NCI-H82 (cell line): ENCODE measurements at regions not wholly inside any gene's neighbourhood (a gene's known extent, or its start where the extent isn't known, plus 50 kb on each side); places are given as distances from the start of the nearest gene placed in this dataset.
A peak's percentile ranks its signal among the peaks of the same experiment; 100 is the strongest.

ENCODE experiments used
- DNase-seq: peaks from one replicate; lab custom pipeline; 2025; lab: John Stamatoyannopoulos, UW

DNA sequence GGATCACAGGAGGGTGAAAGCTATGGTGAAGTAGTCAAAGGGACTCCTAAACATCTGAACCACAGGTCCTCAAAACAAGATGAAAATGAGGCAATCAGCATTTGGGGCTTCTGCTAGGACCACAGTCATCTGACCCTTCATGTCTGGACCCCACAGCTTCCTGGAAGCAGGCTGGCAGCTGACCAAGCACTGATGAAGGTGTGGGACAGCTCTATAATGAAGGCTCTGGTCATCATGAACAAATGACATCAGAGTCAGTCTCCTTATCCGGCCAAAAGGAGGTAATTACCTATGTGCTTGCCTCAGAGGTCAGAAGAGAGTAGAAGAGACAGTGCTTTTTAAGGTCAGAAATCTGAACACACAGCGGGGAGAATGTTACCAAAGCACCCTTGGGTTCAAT is 101.2 kb upstream of the GNAO1 start:
- DNase-seq = no peak

DNA sequence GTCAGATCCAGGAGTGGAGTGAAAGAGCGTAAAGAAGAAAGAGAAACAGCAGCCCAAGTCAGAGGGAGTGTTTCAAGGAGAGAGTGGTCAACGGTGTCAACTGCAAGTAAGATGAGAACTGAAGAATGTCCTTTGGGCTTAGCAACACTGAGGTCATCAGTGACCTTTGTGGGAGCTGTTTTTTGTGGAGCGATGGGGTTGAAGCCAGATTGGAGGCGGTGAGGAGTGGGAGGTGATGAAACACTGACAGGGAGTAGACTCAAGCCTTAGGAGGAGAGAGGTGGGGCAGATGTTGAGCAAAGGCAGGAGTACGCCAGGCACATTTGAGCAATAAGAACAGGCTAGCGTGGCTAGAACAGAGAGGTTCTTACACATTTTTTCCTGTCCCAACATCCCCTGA is 103.7 kb upstream of the GNAO1 start:
- DNase-seq = no peak

GRCh38 chr16:56081371-56081770 is 109.9 kb upstream of the GNAO1 start:
- no peak for DNase-seq

DNA sequence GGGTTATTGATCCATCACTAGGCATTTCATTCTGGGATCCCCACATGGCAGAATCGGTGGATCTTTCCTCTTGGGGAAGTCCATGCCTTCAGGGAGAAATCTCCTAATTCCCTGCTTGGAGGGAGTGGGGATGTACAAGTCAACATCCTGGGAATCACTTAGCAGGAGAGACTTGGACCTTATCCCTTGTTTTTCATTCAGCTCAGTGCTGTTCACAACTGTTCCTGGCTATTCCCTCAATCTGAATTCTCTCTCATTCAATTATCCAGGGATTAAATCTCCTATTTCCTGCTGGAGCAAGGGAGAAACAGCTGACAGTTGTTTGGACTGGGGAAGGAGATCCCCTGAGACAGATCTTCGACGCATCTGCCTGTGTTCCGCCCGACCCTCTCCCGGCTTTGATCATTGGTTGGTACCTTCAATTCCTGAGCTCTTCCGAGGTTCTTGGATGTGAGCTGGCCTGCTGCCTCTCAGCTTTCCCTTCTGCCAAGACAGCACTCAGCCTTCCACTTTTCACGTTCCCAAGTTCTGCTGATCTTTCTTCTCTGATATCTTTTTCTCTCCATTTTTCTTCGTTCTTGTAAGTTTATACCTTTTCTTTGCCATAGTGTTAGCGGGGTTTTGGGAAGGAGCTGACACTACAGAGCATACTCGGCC is 115.4 kb upstream of the GNAO1 start:
- peak; percentile 96 for DNase-seq

DNA sequence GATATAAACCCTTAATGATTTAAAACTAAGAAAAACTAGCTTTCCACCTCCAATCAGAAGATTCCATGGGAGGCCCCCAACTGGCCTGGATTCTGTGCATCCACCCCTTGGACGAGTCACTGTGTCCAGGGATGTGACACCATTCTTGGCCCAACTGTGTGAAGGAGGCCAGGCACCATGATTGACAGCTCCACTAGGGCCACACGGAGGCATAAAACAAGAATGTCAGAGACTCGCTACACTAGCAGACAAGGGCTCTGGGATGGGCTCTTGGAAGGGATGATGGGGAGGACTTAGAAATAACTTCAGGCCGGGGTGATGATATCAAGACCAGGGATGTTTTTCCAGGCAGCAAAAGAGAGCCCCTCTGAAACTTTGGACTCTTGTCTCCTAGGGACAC is 117.8 kb upstream of the GNAO1 start:
- no peak for DNase-seq

GRCh38 chr16:56072096-56072495 is 119.2 kb upstream of the GNAO1 start:
- no peak for DNase-seq

- DNase-seq = no peak
Observed at GRCh38 chr16:56068816-56069215, 122.5 kb upstream of the GNAO1 start.

- no peak for DNase-seq
Observed at GRCh38 chr16:56068314-56068713, 123.0 kb upstream of the GNAO1 start.

DNA sequence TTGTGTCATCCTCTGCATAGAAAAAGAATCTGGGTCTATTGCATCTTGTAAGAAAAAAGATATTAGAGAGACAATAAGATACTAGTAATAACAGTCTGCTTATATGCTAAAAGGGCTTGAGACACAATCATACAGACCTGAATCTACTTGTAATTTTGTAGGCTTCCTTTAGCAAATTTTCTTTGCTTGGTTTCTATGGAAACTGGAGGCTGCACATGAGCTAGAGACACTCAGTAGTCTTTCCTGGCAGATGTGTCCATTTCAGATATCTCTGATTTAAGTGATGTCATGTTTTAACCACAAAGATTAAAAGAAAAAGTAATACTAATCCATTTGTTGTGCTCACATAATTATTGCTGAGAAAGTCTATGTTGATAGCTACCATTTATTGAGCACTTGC is 123.9 kb upstream of the GNAO1 start:
- no peak for DNase-seq

- DNase-seq = no peak
Observed at GRCh38 chr16:56066617-56067016, 124.7 kb upstream of the GNAO1 start.

DNA sequence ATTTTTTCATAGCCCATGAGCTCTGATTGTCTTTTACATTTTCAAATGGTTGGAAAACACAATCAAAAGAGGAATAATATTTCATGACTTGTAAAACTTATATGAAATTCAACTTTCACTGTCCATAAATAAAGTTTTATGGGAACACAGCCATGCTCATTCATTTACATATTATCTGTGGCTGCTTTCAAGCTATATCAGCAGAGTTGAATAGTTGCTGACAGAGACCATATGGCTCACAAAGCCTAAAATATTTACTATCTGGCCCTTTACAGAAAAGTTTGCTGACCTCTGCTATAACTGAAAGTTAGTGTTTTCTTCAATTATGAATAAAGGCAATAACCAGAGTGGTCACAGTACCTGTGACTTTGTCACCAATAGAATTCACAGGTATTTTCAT is 128.2 kb upstream of the GNAO1 start:
- no peak for DNase-seq

DNA sequence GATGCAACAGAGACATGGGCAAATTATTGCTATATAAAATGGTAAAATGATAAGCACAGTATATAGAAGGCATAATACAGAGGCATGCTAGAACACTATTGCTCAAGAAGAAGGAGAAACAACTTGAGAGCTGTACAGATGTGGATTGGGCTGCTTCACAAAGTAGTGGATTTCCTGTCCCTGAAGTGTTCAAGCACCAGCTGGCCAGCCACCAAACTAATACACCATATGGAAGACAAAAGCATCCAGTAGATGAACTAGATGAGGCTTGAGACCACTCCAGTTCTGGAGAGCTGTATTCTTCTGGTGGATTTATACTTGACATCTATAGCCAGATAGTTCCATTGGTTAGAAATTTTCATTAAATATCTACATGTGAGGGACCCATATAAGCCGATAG is 134.1 kb upstream of the GNAO1 start:
- DNase-seq = peak; percentile 33

GRCh38 chr16:56050916-56051315 is 140.4 kb upstream of the GNAO1 start:
- peak; percentile 13 for DNase-seq

DNA sequence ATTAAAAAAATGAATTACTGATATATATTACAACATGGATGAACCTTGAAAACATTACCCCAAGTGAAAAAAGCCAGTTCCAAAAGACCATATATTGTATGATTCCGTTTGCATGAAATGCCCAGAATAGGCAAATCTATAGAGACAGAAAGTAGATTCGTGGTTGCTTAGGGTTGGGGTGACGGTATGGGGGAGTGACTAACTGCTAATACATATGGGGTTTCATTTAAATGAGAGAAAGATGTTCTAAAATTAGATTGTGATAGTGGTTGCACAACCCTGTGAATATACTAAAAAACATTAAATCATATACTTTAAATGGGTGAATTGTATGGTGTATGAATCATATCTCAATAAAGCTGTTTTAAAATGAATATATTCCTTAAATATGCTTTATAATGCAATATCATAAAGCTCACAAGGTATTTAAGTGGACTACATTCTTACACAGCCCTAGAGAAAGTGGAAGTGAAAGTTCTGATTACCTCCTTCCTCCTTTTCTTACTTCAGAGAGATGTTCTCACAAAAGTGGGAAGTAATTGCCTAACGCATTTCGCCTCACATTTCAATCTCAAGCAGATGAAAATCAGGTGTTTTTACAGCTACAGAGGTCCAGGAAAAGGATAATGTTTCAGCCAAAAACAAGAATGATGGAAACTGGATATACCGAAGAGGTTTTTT is 142.7 kb upstream of the GNAO1 start:
- DNase-seq = no peak

- peak; percentile 48 for DNase-seq
Observed at GRCh38 chr16:56047307-56048234, 143.7 kb upstream of the GNAO1 start.

GRCh38 chr16:56042416-56042815 is 148.9 kb upstream of the GNAO1 start:
- no peak for DNase-seq

DNA sequence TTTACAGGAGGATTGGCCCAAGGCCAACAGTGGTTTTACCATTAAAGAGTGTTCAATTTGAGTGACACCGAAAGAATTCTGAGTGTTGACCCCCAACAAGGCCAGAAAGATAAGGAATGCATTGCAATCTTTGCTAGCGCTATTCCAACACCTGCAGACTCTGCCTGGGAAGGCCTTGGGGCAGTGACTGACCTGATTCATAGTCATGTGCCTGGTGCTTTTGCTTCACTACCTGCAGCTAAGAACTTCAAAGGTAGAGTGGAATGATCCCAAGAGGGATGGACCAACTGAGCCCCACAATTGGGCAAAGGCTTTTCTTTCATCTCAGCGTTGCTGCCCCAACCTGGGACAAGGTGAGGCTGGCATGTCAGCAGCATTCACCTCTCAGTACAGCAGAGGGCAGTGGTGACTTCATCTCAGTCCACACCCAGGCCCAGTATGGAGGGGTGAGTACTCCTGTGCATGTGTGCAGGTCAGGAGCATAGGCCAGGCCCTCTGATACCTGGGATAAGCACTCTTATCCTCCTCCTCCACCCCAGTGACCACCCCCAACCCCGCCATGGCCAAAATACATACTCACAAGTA is 149.6 kb upstream of the GNAO1 start:
- DNase-seq = peak; percentile 69

DNA sequence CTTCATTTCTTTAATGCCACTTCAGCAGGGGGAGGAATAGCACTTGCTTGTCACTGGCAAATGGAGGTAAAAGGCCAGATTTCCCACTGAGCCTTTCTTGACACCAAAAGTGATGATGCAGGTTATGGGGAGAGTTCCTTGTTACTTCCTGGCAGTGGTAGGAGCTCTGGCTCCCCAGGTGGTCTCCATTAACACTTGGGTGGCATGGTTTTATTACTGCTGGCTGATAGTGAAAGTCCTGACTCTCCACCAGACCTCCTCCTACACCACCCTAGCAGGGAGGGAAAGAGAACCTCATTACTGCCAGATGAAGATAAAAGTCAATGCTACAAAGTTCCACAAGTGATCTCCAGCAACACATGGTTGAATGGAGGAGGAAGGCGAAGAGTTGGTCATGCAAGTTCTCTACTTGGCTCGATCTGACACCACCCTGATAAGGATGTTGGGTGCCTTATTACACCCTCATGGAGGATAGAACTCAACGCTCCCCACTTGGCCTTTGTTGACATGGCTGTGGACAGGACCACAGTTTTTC is 152.7 kb upstream of the GNAO1 start:
- DNase-seq = no peak

DNA sequence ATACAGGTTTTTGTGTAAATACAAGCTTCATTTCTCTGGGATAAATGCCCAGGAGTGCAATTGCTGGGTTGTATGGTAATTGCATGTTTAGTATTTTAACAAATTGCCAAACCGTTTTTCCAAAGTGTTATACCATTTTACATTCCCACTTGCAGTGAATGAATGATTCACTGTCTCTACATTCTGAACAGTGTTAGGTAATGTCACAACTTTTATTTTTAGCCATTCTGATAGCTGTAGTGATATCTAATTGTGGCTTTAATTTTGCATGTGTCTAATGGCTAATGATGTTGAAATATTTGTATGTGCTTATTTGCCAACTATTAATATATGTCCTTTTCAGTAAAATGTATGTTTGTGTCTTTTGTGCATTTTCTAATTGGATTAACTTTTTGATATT is 156.9 kb upstream of the CES5A start:
- DNase-seq = no peak

GRCh38 chr16:56029026-56029425 is 153.9 kb upstream of the CES5A start:
- no peak for DNase-seq

DNA sequence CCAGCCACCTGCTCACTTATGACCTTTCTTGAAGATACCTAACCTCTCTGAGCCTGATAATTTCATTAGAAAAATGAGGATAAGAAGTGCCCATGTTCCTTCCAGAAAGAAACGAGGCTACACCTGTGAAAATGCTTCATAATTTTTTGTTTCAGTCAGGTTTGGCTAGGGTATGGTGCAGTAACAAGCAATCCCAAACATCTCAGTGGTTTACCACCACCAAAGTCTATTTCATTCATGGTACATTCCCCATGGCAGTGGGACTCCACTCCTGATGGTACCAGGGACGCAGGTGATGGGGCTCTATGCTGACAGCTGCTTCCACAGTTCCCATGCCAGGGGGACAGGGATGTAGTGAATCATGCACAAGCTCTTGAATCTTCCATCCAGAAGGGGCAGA is 147.6 kb upstream of the CES5A start:
- no peak for DNase-seq

GRCh38 chr16:56019274-56019673 is 144.1 kb upstream of the CES5A start:
- peak; percentile 47 for DNase-seq
